HK-2 (cell line): ENCODE measurements at regions not wholly inside any gene's neighbourhood (a gene's known extent, or its start where the extent isn't known, plus 50 kb on each side); places are given as distances from the start of the nearest gene placed in this dataset.

Experiments
- DNase-seq: peaks from one replicate; pipeline ENCODE4 v3.0.0-alpha.2; 2018; ENCODE audit not compliant: unreplicated experiment

DNA sequence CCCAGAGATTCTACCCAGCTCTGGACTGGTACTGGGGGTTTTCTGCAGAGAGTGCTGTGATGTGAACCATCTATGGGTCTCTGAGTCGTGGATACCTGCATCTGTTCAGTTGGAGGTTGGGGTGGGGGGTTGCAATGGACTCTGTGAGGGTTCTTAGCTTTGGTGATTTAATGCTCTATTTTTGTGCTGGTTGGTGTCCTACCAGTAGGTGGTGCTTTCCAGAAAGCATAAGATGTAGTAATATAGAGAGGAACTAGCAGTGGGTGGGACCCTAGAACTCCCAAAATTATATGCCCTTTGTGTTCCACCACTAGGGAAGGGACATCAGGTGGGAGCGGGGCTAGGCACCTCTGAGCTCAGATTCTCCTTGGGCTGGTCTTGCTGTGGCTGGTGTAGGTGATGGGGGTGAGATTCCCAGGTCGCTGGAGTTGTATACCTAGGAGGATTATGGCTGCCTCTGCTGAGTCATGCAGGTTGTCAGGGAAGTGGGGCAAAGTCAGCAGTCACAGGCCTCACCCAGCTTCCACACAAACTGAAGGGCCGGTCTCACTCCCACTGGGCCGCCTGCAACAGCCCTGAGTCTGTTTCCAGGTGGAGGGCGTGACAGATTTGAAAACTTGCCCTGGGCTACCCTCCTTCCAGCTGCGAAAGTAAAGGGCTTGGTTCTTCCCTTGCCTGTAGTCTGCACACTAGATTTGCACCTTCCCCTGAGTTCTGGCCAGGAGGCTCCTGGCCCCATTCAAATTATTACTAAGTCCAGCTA, 573.0 kb upstream of the SLITRK1 start:
- no peak for DNase-seq

DNA sequence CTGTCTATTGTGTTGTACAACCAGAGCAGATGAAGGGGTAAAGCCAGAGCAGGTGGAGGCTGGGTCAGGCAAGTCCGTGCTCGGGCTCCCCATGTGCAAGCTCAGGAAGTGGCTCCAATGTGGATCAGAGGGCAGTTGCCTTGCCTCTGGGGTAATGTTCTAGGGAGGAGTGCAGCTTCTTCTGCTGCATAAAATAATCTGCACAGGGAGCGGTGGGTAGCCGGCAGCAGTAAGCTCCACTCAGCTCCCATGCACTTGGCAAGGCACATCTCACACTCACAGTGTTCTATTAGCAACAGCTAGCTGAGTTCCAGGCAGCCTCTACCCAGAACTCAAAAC, 565.3 kb upstream of the SLITRK1 start:
- no peak for DNase-seq

DNA sequence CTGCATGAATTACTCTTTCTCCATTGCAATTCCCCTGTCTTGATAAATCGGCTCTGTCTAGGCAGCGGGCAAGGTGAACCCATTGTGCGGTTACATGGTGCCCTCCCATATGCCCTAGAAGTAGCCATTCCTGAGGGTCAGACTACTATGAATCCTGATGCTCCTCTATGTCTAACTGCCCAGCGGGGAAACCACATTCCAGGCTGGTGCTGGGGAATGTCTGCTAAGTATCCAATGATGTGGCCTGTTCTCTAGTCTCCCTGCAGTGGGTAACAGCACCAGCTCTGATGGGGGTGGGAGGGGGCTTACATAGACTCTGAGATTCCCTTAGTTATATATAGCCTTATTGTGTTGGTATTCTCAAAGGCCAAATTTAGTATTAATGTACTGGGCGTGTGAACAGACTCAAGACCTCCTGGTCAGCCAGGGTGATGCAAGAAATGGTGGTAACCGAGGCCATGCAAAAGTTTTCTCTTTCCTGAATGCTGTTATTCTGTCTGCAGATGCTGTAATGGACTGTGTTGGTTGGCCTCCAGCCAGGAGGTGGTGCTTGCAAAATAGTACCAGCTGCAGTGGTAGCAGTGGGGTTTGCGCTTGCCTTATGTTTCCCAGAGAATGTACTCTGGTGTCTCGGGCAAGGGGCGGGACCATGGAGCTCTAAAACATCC, 564.8 kb upstream of the SLITRK1 start:
- DNase-seq: no peak

GRCh38 chr13:84445776-84446175, 563.5 kb upstream of the SLITRK1 start:
- DNase-seq: no peak

- no peak for DNase-seq
Measured at GRCh38 chr13:84443463-84443862, 561.2 kb upstream of the SLITRK1 start.

DNA sequence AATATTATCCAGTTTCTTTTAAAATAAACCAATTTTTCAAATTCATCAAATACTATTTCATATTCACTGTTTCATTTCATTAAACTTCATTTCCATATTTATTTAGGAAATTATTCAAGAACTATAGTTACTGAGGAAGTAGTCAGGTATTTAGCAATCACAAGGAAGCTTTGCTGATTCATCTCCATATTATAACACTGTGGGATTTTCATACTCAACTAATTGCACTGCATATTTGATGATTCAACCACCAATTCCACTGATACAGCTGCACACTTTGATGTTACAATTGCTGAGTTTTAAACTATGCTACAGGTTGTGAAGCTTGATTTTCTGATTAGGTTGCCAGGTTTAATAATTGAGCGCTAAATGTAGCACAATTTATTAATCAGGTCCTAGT, 556.8 kb upstream of the SLITRK1 start:
- no peak for DNase-seq

DNA sequence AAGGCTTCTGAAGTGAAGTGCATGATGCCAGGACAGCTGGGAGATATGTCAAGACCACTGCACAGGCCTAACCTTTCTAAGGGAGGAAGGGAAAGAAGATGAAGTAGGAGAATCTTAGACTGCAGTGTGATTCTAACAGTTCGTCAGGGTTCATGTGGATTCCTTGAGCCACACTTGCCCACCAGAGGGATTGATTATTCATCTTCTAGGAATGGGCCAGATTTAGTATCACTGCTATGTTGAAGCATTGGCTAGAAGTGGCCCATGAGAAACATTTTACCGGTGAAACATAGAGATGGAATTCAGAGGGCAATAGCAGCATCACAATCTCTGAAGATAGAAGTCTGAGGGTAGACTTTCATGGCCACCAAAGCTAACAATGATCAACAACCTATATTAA, 550.8 kb upstream of the SLITRK1 start:
- DNase-seq: no peak

DNA sequence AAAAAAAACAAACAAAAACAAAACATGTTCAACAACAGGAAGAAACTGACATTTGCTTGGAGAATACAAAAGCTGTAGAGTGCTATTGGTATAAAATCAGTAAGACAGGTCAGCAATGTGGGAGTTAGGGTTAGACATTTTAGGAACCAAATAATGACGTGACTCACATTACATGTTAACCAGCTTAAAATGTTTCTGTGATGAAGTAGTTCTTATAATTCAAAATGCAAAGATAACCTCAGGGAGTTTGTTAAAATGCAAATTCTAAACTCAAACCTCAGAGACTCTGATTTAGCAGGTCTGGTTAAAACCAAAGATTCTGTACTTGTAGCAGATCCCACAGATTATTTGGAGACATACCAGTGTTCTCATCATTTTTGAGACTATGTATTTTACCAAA, 549.4 kb upstream of the SLITRK1 start:
- DNase-seq: no peak

GRCh38 chr13:84430446-84430845, 548.2 kb upstream of the SLITRK1 start:
- DNase-seq: no peak

DNA sequence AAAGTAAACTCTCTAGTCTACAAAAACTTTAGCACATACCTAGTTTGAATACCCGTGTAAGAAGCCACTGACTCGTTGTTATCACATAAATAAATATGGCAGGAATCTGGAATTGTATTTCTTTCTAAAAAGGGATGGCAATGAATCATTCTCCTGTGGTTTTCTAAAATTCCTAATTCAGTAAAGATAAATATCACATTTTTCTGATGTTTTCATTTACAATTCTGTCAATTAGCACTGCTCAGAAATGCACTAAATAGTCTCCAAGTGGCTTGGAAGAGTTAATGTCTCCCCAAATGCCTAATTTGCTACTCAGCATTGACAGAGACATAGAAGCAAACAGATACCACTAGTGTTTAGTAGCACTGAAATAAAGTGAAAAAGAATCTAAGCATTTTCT, 547.7 kb upstream of the SLITRK1 start:
- no peak for DNase-seq

GRCh38 chr13:84418041-84418440, 535.8 kb upstream of the SLITRK1 start:
- DNase-seq: no peak

DNA sequence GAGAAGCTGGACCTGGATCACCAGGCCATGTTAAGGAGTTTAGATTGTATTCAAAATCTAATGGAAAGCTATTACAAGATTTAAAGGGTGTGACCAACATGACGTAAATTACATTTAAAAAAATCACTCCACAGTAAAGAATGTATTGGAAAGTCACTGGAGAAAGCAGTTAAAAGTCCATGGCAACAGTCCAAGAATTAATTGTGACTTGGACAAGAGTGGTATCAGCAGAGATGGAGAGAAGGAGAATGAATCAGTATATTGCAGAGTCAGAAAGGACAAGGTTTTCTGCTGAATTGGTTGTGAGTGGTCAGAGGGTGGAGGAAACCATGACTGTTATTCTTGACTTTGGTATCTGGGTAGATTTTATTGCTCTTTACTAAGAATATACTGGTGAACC, 535.1 kb upstream of the SLITRK1 start:
- no peak for DNase-seq

DNA sequence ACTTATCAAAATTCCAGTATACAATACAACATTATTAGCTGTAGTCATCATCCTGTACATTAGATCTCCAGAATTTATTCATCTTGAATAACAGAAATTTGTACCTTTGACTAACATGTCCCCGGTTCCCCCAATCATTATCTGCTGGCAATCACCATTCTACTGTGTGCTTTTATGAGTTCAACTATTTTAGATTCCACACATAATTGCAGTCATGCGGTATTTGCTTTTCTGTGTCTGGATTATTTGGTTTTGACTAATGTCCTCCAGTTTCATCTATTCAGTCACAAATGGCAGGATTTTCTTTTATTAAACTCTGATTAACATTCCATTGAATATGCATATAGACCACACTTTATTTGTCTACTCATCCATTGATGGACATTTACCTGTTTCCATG, 530.7 kb upstream of the SLITRK1 start:
- DNase-seq: no peak

GRCh38 chr13:84405286-84405685, 523.0 kb upstream of the SLITRK1 start:
- no peak for DNase-seq

DNA sequence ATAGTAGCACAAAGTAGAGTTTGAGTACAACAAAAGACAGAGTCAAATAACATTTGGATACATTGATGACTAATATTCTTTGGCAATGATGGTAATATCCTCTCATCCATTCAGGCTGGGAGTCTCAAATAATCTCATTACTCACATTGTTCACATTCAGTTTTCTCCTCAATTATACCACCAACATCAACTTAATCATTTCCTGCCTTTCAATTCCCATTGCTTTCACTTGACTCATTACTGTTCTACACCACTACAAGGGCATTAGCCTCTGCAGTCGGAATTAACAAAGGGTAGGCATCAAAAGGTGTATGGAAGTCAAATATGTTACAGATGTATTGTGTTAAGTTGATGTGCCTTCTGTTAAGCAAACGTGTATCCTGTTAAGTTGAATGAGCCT, 518.4 kb upstream of the SLITRK1 start:
- DNase-seq: no peak

GRCh38 chr13:84399320-84400085, 517.2 kb upstream of the SLITRK1 start:
- DNase-seq: no peak

DNA sequence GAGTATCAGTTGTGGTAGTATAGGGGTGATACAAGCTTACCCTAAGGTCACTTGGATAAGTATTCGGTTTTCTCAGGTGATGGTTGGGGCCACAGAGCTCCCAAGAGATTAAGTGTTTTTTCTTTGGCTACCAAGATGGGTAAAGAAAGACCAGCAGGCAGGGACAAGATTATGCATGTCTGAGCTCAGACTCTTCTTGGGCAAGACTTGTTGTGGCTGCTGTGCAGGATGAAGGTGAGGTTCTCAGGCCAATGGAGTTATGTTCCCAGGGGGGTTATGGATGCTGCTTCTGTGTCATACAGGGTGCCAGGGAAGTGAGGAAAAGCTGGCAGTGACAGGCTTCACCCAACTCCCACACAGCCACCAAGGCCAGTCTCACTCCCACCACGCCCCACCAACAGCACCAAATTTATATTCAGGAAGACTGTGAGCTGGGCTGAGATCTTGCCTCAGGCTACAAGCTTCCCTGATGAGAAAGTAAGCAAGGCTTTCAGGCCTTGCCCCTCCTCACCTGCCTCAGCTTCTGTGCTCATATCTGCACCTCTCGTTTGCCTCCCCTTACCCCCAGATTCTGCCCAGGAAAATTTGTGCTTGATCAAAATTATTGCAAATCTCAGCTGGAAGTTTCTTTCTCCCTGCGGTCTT, 511.8 kb upstream of the SLITRK1 start:
- DNase-seq: no peak

DNA sequence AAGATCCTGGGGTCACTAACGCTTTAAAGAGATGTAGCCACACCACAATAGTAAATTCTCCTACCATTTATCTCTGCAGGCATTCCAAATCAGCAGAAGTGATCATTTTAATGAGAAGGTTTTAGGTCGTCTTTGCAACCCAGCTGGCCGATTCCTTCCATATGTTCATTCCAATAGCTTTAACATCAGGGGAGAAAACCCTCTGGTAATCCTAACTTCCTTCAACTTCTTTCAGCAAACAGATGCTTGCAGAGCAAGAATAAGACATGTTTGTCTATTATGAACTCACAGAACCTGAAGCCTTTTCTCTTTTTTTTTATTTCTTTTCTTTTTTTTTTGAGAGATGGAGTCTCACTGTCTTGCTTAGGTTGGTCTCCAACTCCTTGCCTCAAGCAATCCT, 498.6 kb upstream of the SLITRK1 start:
- DNase-seq: no peak

GRCh38 chr13:84377106-84377505, 494.8 kb upstream of the SLITRK1 start:
- DNase-seq: no peak

GRCh38 chr13:84366506-84366905, 484.2 kb upstream of the SLITRK1 start:
- no peak for DNase-seq

DNA sequence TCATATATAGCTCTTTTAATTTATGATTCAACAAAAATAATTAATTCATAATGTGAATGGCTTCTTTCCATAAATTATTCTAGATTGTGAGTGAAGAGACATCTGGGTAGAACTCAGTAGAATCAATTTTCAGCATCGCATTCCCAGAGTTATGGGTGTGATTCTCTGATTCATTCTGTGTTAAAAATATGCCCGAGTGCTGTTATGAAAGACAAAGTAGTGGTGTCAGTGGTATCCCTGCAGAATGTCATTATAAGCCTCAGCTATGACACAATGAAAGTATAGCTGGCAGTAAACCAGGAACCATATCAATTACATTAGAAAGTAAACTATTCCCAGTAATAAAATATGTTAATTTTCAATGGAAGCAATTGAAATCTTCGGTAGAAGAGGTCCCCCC, 480.5 kb upstream of the SLITRK1 start:
- DNase-seq: no peak

- DNase-seq: no peak
Measured at GRCh38 chr13:84360822-84361221, 478.5 kb upstream of the SLITRK1 start.

GRCh38 chr13:84358601-84359000, 476.3 kb upstream of the SLITRK1 start:
- no peak for DNase-seq
